ENCODE measurements at regions not wholly inside any gene's neighbourhood (a gene's known extent, or its start where the extent isn't known, plus 50 kb on each side); places are given as distances from the start of the nearest gene placed in this dataset.

- POLR2A ChIA-PET (ENCODE audit: unreplicated experiment), result no interaction called here
- CTCF ChIA-PET, result no interaction called here
Measured at GRCh38 chr17:63142836-63143235, 176.8 kb downstream of the TANC2 start.

GRCh38 chr17:63150490-63150889 is 184.5 kb downstream of the TANC2 start:
- Histone ChIP-seq H3K9me2 (replicated peaks; ENCODE audit: low read length) (no peaks in the 10 kb centered on the region), H3K27ac (ENCODE audit: low read length) (no peak overlapping the region), H3F3A (ENCODE audit: low read length, unreplicated experiment) (no peaks in the 10 kb centered on the region), H3K4me1 (ENCODE audit: insufficient read depth, low read length) (no peaks in the 10 kb centered on the region), H3K36me3 (ENCODE audit: low read depth, low read length) (no peaks in the 10 kb centered on the region), H3K79me2 (ENCODE audit: low read length) (no peaks in the 10 kb centered on the region), H3K4me2 (ENCODE audit: low read length) (no peak overlapping the region), H3K4me3 (ENCODE audit: low read length) (no peak overlapping the region), H4K20me1 (ENCODE audit: low read length) (no peaks in the 10 kb centered on the region), H2AFZ (ENCODE audit: low read length) (no peak overlapping the region), H3K9ac (ENCODE audit: low read length) (no peak overlapping the region), H3K9me3 (ENCODE audit: low read length) (no peaks in the 10 kb centered on the region), H3K27me3 (ENCODE audit: low read length) (no peaks in the 10 kb centered on the region)
- ATAC-seq (no peak), DNase-seq (no peak)
- intact Hi-C loops (cut with micrococcal nuclease), result no loop called here
- TF ChIP-seq EZH2phosphoT487 (IDR thresholded peaks at IDR 0.05; ENCODE audit: borderline replicate concordance, low read length) (no peak), CTCF (conservative IDR thresholded peaks at IDR 0.05; ENCODE audit: low read depth, low read length) (no peak), EZH2 (IDR thresholded peaks at IDR 0.05; ENCODE audit: low read length, unreplicated experiment) (no peak)
- CTCF ChIA-PET, result no interaction called here
- POLR2A ChIA-PET (ENCODE audit: unreplicated experiment), result interaction anchor here (0.6 to 0.7 kb wide), 2 partner anchors 125 to 195 kb away, joined by 10 to 24 read pairs; no protein-coding TSS in a partner anchor
- no TSS peak for BruUV-seq (replicated peaks)

More at GRCh38 chr17:63142836-63143235, 176.8 kb downstream of the TANC2 start:
- H3K27ac ChIP-seq (ENCODE audit: low read length), result no peak overlapping the region
- DNase-seq (no peak), ATAC-seq (no peak)
- H3F3A ChIP-seq (ENCODE audit: low read length, unreplicated experiment), result no peaks in the 10 kb centered on the region
- no peak overlapping the region for H2AFZ ChIP-seq (ENCODE audit: low read length)
- no peak overlapping the region for H3K4me2 ChIP-seq (ENCODE audit: low read length)
- no peaks in the 10 kb centered on the region for H3K27me3 ChIP-seq (ENCODE audit: low read length)
- H3K9me2 ChIP-seq (replicated peaks; ENCODE audit: low read length), result no peaks in the 10 kb centered on the region
- no peak overlapping the region for H3K9ac ChIP-seq (ENCODE audit: low read length)
- TF ChIP-seq EZH2 (IDR thresholded peaks at IDR 0.05; ENCODE audit: low read length, unreplicated experiment), result no peak
- no peak for TF ChIP-seq EZH2phosphoT487 (IDR thresholded peaks at IDR 0.05; ENCODE audit: borderline replicate concordance, low read length)
- TF ChIP-seq CTCF (conservative IDR thresholded peaks at IDR 0.05; ENCODE audit: low read depth, low read length), result no peak
- no peaks in the 10 kb centered on the region for H3K4me1 ChIP-seq (ENCODE audit: insufficient read depth, low read length)
- no peaks in the 10 kb centered on the region for H3K9me3 ChIP-seq (ENCODE audit: low read length)
- H3K79me2 ChIP-seq (ENCODE audit: low read length), result no peaks in the 10 kb centered on the region
- no peaks in the 10 kb centered on the region for H4K20me1 ChIP-seq (ENCODE audit: low read length)
- intact Hi-C loops (cut with micrococcal nuclease), result no loop called here
- no peaks in the 10 kb centered on the region for H3K36me3 ChIP-seq (ENCODE audit: low read depth, low read length)
- H3K4me3 ChIP-seq (ENCODE audit: low read length), result no peak overlapping the region
- no TSS peak for BruUV-seq (replicated peaks)

- no peaks in the 10 kb centered on the region for H3K27me3 ChIP-seq (ENCODE audit: low read length)
- no peak overlapping the region for H3K27ac ChIP-seq (ENCODE audit: low read length)
- H3K9me3 ChIP-seq (ENCODE audit: low read length), result no peaks in the 10 kb centered on the region
- ATAC-seq, result no peak
- H3K79me2 ChIP-seq (ENCODE audit: low read length), result no peaks in the 10 kb centered on the region
- BruUV-seq (replicated peaks), result no TSS peak
- DNase-seq, result no peak
- H3K36me3 ChIP-seq (ENCODE audit: low read depth, low read length), result no peaks in the 10 kb centered on the region
- H3K4me3 ChIP-seq (ENCODE audit: low read length), result no peak overlapping the region
- no peaks in the 10 kb centered on the region for H4K20me1 ChIP-seq (ENCODE audit: low read length)
- no peak overlapping the region for H2AFZ ChIP-seq (ENCODE audit: low read length)
- H3F3A ChIP-seq (ENCODE audit: low read length, unreplicated experiment), result no peaks in the 10 kb centered on the region
- H3K4me1 ChIP-seq (ENCODE audit: insufficient read depth, low read length), result no peaks in the 10 kb centered on the region
- H3K9me2 ChIP-seq (replicated peaks; ENCODE audit: low read length), result no peaks in the 10 kb centered on the region
- intact Hi-C loops (cut with micrococcal nuclease), result no loop called here
- POLR2A ChIA-PET (ENCODE audit: unreplicated experiment), result interaction anchor here (0.6 to 0.7 kb wide), 2 partner anchors 125 to 195 kb away, joined by 10 to 24 read pairs; no protein-coding TSS in a partner anchor
- CTCF ChIA-PET, result no interaction called here
- no peak overlapping the region for H3K9ac ChIP-seq (ENCODE audit: low read length)
- TF ChIP-seq CTCF (conservative IDR thresholded peaks at IDR 0.05; ENCODE audit: low read depth, low read length) (no peak), EZH2 (IDR thresholded peaks at IDR 0.05; ENCODE audit: low read length, unreplicated experiment) (no peak), EZH2phosphoT487 (IDR thresholded peaks at IDR 0.05; ENCODE audit: borderline replicate concordance, low read length) (no peak)
- H3K4me2 ChIP-seq (ENCODE audit: low read length), result no peak overlapping the region
Measured at GRCh38 chr17:63150994-63151464, 185.0 kb downstream of the TANC2 start.

Data from PC-3 (cell line).